GM18505 (cell line): ENCODE measurements at regions not wholly inside any gene's neighbourhood (a gene's known extent, or its start where the extent isn't known, plus 50 kb on each side); places are given as distances from the start of the nearest gene placed in this dataset.

Experiments used
- ATAC-seq: cut with Tn5 transposase; IDR thresholded peaks from one replicate; pipeline ENCODE4 v1.9.1; 2021; ENCODE audit not compliant: unreplicated experiment
- POLR2A ChIP-seq: IDR thresholded peaks from 4 replicates; pipeline ENCODE4 v1.6.1; 2011; ENCODE audit warnings: borderline replicate concordance; ENCODE audit not compliant: insufficient read depth, insufficient read length; ENCODE audit errors: extremely low read depth

DNA sequence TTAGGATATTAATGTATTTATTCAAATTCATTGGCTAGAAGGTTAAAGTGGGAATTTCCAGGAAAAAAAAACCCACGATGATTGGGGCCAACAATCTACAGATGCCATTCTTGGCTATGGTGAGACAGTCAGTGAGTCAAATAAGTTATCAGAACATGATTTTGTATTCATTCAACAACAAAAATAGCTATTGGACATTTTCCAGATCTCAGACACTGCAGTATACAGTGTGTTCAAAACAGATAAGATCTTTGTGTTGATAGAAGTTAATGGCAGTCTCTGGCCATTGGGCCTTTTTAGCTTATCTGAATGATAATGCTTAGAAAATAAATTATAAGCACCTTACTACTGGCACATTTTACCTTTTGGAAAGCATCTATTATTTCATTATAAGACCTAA, 547.7 kb downstream of the MAT2B start:
- no peak for ATAC-seq
- no peak for TF ChIP-seq POLR2A

DNA sequence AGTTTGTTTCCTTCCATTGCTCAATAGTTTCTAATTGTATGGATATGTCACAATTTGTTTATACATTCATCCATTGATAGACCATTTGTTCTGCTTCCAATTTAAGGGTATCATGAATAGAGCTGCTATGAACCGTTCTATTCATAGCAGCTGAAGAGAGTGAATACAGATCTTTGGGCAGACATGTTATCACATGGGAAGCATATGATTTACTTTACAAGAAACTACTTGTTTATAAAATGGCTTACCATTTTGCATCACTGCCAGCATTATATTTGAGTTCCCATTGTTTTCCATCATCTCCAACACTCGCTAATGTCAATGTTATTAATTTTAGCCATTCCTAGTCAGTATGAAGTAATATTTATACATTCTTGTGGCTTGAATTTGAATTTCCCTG, 549.0 kb downstream of the MAT2B start:
- no peak for TF ChIP-seq POLR2A
- ATAC-seq, result no peak

DNA sequence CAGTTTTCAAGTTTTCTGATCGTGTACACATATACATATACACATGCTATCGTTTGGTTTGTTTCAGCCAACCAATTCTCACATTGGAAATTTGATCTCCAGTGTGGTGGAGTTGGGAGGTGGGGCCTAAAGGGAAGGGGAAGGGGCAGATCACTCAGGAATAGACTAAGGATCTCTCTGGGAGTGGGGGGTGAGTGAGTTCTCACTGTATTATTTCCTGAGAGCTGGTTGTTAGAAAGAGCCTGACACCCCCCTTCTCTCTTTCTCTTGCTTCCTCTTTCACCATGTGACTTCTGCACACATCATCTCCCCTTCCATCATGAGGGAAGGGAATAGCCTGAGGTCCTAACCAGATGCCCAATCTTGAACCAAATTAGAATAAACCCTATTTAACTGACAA, 551.7 kb downstream of the MAT2B start:
- no peak for TF ChIP-seq POLR2A
- no peak for ATAC-seq

DNA sequence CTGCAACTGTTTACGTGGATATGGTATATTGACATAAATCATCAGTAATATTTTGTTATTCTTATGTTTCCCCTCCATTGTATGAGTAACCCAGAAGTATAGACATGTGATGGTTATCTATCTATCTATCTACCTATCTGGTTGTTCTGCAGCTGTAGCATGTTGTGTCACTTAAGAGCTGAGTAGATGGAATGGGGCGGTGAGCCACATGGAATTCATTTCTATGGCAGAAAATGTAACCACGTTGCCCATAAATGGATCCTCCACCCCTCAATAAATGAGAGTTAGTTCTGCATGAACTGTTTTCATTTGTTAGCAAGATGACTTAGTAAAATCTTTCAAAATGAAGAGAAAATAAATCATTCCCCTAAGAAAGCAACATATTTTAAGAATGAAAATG, 553.2 kb downstream of the MAT2B start:
- no peak for ATAC-seq

DNA sequence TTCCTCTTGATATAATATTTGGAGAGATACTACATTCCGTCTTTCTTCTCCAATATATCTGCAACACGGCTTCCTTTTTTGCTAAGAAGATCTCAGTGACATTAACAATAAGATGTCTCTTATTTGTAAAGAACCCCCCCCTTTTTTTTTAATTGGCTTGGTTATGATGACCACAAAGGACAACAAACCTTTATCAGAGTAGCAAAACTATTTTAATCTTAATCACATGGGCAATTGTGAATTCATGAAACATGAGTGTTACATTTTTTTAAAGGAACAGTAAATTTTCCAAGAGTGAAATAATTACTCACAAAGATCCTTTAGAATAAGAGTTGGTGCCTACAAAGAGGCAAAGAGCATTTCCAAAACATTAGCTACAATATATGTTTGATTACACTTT, 554.1 kb downstream of the MAT2B start:
- ATAC-seq, result no peak
- TF ChIP-seq POLR2A, result no peak

More for the DNA sequence above, 553.2 kb downstream of the MAT2B start:
- no peak for TF ChIP-seq POLR2A

DNA sequence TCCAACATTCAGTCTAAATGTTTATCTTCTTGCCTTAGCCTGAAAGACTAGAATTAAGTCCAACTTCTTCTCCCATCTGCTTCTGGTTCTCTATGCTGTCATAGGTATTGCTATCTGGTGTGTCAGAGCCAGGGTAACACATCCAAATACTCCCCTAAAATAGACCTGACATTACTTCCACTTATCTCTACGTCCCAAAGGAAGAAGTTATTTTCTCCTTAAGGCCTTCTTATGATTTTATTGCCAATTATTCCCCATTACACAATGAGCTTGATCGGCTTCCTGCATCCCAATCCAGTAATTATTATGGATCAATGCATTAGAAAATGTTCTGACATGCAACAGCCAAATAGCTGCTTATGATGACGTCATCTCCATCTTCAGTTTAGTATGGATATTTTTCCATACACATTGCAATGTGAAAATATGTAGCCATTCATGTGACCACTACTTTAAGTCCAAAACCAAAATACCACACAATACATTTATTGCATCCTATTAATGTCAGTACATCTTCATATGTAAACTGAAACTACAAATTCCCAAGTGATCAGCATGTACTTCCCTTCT, 555.5 kb downstream of the MAT2B start:
- ATAC-seq, result no peak
- no peak for TF ChIP-seq POLR2A

DNA sequence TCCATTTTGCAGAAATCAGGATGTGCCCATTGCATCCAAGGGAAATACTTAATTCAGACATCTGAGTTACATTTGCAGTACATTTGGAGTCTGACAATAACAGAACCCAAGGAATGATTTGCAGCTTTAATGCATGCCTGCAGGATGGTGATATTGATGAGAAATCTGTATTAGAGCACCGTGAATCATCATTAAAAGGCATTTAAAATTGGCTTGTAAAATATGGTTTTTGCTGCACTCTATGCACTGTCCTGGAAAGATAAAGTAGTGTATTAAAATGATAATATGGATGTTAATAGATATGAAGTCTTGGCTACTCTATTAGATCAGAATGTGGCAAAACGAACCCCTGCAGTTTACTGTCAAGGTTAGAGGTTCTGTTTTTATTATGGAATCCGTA, 556.9 kb downstream of the MAT2B start:
- TF ChIP-seq POLR2A, result no peak
- ATAC-seq, result no peak

DNA sequence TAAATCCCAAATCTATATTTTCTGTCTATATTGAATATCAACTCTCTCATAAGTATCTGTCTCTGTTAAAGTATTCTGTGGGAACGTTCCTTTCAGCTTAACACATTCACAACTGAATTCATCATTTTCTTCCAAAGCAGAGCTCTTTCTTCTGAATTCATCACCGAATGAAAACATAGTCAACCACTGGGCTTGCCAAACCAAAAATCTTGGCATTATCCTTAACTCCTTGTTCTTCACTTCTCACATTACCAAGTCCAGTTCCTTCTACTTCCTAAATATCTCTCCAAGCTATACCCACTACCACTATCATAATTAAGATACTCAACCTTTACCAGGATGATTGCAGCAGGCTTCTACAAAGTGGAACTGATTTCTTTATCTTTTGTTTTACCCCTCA, 559.8 kb downstream of the MAT2B start:
- no peak for ATAC-seq
- no peak for TF ChIP-seq POLR2A

DNA sequence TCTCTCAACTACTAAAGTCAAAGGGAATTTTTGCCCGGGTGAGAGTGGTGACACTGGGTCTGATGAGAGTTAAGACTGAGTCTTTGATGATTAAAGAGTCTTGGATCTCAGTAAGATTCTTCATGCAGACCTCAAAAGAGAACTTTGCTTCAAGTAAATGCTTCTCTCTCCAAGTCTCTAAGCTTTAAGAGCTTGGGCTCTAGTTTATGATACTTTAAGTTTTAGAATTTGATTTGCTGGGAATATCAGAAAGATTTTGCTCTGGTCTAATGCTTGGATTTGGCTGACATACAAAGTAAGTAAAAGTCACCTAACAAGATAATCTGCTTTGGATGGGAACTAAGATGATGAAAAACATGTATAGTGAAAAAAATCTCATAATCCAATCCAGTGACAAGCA, 566.3 kb downstream of the MAT2B start:
- TF ChIP-seq POLR2A, result no peak
- ATAC-seq, result no peak

DNA sequence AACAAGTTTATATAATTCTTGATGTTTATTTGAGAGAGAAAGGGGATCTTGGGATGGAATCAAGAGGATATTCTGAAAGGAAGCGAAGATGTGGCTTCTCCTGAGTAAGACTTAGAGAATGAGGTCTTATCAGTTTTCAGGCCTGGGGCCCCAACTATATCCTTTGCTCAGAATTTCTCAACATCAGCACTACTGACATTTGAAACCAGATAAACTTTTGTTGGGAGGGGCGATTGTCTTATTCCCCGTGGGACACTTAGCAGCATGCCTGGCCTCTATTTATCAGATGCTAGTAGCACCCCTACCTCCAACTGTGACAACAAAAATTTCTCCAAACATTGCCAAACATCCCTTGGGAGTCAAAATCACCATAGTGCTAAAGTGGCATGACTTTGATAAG, 567.7 kb downstream of the MAT2B start:
- no peak for ATAC-seq
- no peak for TF ChIP-seq POLR2A

DNA sequence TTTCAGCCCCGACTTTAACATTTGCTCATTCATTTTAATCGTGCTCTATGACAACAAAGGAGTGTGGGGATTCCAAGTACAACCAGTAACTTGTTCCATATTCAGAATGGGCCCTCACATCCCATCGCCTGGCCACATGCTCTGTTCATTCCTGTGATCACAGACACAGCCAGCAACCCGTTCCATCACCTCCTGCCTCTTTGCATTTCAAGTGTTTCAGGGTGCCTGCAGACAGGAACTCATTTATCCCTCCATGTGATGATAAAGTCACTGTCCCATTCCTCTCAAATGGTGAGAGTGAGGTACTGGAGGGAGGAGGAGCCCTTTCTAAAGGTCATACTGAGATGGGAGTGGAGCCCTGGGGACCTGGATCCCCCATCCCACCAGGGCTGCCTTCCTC, 571.1 kb downstream of the MAT2B start:
- no peak for ATAC-seq

DNA sequence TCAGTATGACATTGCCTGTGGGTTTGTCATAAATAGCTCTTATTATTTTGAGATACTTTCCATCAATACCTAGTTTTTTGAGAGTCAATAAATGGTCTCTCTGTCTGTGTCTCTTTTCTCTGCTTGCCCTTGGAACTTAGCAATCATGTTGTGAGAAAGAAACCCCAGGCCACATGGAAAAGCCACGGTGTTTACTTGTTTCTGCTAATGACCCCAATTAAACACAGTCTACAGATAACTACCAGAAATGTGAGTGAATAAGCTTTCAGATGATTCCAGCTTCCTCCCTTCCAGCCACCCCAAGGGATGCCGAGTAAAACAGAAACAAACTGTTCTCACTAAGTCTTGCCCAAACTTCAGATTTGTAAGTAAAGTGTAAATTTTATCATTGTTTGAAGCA, 584.9 kb downstream of the MAT2B start:
- no peak for TF ChIP-seq POLR2A
- ATAC-seq, result no peak

More for the DNA sequence above, 571.1 kb downstream of the MAT2B start:
- TF ChIP-seq POLR2A, result no peak

DNA sequence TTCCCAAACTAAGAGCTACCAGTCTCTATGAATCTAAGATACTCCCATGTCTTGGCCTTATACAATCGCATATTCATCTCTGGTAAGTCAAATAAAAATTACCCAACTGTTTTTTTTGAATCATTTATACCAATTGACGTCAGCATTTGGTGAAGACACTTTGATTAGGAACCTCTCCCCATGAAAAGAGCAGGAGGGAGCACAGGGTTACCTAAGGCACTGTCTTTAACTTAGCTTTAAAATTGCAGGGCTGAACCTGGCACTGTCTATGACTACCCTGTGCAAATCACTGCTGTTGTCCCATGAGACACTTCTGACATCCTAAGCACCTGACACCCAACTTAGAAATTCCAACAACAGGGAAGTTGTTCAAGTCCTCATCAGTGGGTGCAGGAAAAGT, 586.4 kb downstream of the MAT2B start:
- TF ChIP-seq POLR2A, result no peak
- ATAC-seq, result no peak

DNA sequence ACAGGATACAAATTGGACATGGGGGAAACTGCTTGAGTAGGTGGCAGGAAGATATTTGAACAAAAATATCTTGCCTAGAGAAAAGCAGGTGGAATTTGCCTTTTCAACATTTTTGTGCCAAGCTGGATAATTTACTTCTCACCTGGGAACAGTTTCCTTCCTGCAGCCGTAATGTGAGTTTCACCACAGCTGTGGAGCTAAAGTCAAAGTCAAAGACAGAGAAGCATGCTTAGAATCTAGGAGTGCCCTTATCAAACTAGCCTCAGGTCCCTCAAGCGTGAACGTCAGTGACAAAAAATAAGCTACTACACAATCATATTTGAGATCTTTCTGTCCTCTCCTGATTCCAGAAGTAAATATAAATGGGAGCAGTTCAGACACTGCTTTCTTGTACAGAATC, 588.9 kb downstream of the MAT2B start:
- no peak for TF ChIP-seq POLR2A
- no peak for ATAC-seq

DNA sequence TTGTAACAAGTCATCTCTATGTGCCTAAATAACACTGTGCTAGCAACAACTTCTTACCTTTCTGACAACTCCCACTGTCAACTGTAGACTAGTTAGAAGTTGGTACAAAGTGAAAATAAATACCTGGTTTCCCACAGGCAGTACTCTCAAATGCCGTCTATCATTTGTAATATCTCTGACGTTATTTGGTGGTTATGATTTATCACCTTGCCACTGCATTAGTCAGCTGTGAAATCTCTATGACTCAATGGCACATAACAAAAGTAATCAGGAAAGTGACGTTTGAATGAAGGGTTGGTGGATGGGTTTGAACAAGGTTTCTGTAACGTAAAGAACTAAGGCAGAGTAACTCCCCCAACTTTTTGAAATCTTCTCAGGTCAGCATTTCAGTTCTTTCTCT, 592.3 kb downstream of the MAT2B start:
- no peak for TF ChIP-seq POLR2A
- ATAC-seq, result no peak
